Liver (tissue), 8 donors: ENCODE measurements at regions not wholly inside any gene's neighbourhood (a gene's known extent, or its start where the extent isn't known, plus 50 kb on each side); places are given as distances from the start of the nearest gene placed in this dataset.

Experiments used
- DNase-seq: peaks from one replicate; pipeline ENCODE4 v3.0.0-alpha.2; 2017; ENCODE audit warnings: low spot score
- H3K27ac ChIP-seq, 2 donors: one replicate each; pipeline ENCODE4 v1.7.0; 2013; ENCODE audit warnings: inconsistent platforms in 2 of 2, low read length in 2 of 2, control low read depth in 1 of 2, low read depth in 1 of 2, mild to moderate bottlenecking in 1 of 2
- H3K27me3 ChIP-seq, 4 donors: one replicate each; pipeline versions ENCODE4 v1.6.1 to v1.7.0; 2013; ENCODE audit warnings: low read length in 3 of 4, inconsistent platforms in 1 of 4, mild to moderate bottlenecking in 1 of 4, moderate library complexity in 1 of 4; ENCODE audit not compliant: control insufficient read depth in 4 of 4, insufficient read depth in 4 of 4
- H3K36me3 ChIP-seq, 4 donors: one replicate each; pipeline versions ENCODE4 v1.6.1 to v1.7.0; 2013; ENCODE audit warnings: low read length in 3 of 4, mild to moderate bottlenecking in 3 of 4, low read depth in 1 of 4, moderate library complexity in 1 of 4; ENCODE audit not compliant: control insufficient read depth in 4 of 4, insufficient read depth in 3 of 4
- H3K4me1 ChIP-seq, 4 donors: one replicate each; pipeline versions ENCODE4 v1.6.1 to v1.7.0; 2013; ENCODE audit warnings: low read length in 3 of 4, mild to moderate bottlenecking in 3 of 4, moderate library complexity in 1 of 4; ENCODE audit not compliant: control insufficient read depth in 4 of 4, insufficient read depth in 4 of 4
- H3K4me3 ChIP-seq, 3 donors: one replicate each; pipeline versions ENCODE4 v1.6.1 to v1.7.0; 2013; ENCODE audit warnings: low read length in 3 of 3, control low read depth in 1 of 3, low read depth in 1 of 3, mild to moderate bottlenecking in 1 of 3
- H3K9ac ChIP-seq, 2 donors: one replicate each; pipeline ENCODE4 v1.7.0; 2013; ENCODE audit warnings: low read length in 2 of 2, mild to moderate bottlenecking in 2 of 2, moderate library complexity in 2 of 2, control low read depth in 1 of 2, low read depth in 1 of 2
- H3K9me3 ChIP-seq, 4 donors: one replicate each; pipeline versions ENCODE4 v1.6.1 to v1.7.0; 2013; ENCODE audit warnings: low read length in 3 of 4; ENCODE audit not compliant: control insufficient read depth in 4 of 4
- EGR1 ChIP-seq, 2 donors: IDR thresholded peaks; 2 replicates each; pipeline ENCODE4 v1.6.1; 2016 to 2018; ENCODE audit warnings: antibody characterized with exemption in 2 of 2, low read depth in 2 of 2
- FOXA1 ChIP-seq: IDR thresholded peaks from 2 replicates; pipeline ENCODE4 v1.6.1; 2016; ENCODE audit warnings: antibody characterized with exemption
- FOXA2 ChIP-seq: IDR thresholded peaks from 2 replicates; pipeline ENCODE4 v1.6.1; 2016; ENCODE audit warnings: antibody characterized with exemption
- GABPA ChIP-seq, 2 donors: IDR thresholded peaks in 1 of 2; conservative IDR thresholded peaks in 1 of 2; 2 replicates each; pipeline ENCODE4 v1.6.1; 2016; ENCODE audit warnings: antibody characterized with exemption in 2 of 2, mild to moderate bottlenecking in 1 of 2, moderate library complexity in 1 of 2
- HNF4A ChIP-seq, 2 donors: conservative IDR thresholded peaks; 2 replicates each; pipeline ENCODE4 v1.6.1; 2016; ENCODE audit warnings: antibody characterized with exemption in 2 of 2, mild to moderate bottlenecking in 2 of 2
- HNF4G ChIP-seq: IDR thresholded peaks from 2 replicates; pipeline ENCODE4 v1.6.1; 2016; ENCODE audit warnings: antibody characterized with exemption
- JUND ChIP-seq, 2 donors: IDR thresholded peaks; 2 replicates each; pipeline ENCODE4 v1.6.1; 2016; ENCODE audit warnings: antibody characterized with exemption in 2 of 2
- RAD21 ChIP-seq, 2 donors: IDR thresholded peaks; 2 replicates each; pipeline ENCODE4 v1.6.1; 2016; ENCODE audit warnings: antibody characterized with exemption in 2 of 2, mild to moderate bottlenecking in 2 of 2
- RXRA ChIP-seq, 2 donors: IDR thresholded peaks; 2 replicates each; pipeline ENCODE4 v1.6.1; 2017 to 2018; ENCODE audit warnings: antibody characterized with exemption in 2 of 2, mild to moderate bottlenecking in 1 of 2
- SP1 ChIP-seq: IDR thresholded peaks from 2 replicates; pipeline ENCODE4 v1.6.1; 2018; ENCODE audit warnings: antibody characterized with exemption, mild to moderate bottlenecking
- TAF1 ChIP-seq: conservative IDR thresholded peaks from 2 replicates; pipeline ENCODE4 v1.6.1; 2016; ENCODE audit warnings: antibody characterized with exemption, mild to moderate bottlenecking
- YY1 ChIP-seq: IDR thresholded peaks from 2 replicates; pipeline ENCODE4 v1.6.1; 2016; ENCODE audit warnings: antibody characterized with exemption, mild to moderate bottlenecking
- WGBS: extraction: QIAGEN DNeasy Blood & Tissue Kit; methylation state at CpG from one replicate; pipeline ENCODE4 v1.1.7; 2013; 5-methylcytosine and 5-hydroxymethylcytosine counted together
- TF ChIP-seq, protein P1 (sequence below): IDR thresholded peaks from 2 replicates; pipeline ENCODE4 v1.6.1; 2016; ENCODE audit warnings: antibody characterized with exemption
- TF ChIP-seq, protein P2 (sequence below): IDR thresholded peaks from 2 replicates; pipeline ENCODE4 v1.6.1; 2016; ENCODE audit warnings: antibody characterized with exemption
- TF ChIP-seq, protein P3 (sequence below): IDR thresholded peaks from 2 replicates; pipeline ENCODE4 v1.6.1; 2016; ENCODE audit warnings: antibody characterized with exemption, mild to moderate bottlenecking
- TF ChIP-seq, protein P4 (sequence below): fragments of 150-350 bp; IDR thresholded peaks from 2 replicates; pipeline ENCODE4 v1.5.1; 2017; ENCODE audit warnings: improper control_type of control experiment, low read depth, low read length; ENCODE audit not compliant: missing input control
- TF ChIP-seq, protein P5 (sequence below): IDR thresholded peaks from 2 replicates; pipeline ENCODE4 v1.6.1; 2016; ENCODE audit warnings: antibody characterized with exemption
- donor health status: healthy.
- donor health status: healthy.
- donor health status: healthy.
- donor health status: healthy.
- donor health status: healthy.

DNA sequence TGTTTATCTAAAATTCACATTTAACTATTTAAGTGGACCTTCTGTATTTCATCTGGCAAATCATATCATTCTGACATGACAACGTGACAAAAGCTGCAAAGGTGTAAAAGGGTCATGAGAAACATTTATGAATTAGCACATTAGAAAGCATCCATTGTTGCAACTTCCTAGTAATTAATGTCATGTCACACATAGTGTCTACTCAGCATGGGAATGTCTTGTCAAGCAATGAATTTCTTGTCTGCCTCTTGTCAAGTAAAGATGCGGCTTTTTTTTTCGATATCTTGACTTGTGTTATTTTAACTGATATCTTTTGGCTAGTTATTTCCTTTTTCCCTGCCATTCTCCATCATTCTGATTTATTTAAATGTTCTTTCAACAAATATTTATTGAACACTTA, 463.5 kb upstream of the CXorf51B start:
- H3K27ac ChIP-seq, result no peak overlapping the region
- H3K9me3 ChIP-seq, result no peaks in the 10 kb centered on the region
- H3K27me3 ChIP-seq, result no peaks in the 10 kb centered on the region
- TF ChIP-seq SP1, result no peak
- TF ChIP-seq RAD21 (IDR thresholded peaks at IDR 0.05), result no peak
- TF ChIP-seq HNF4A (conservative IDR thresholded peaks at IDR 0.05), result no peak
- no peak for TF ChIP-seq FOXA1
- TF ChIP-seq YY1, result no peak
- no peak for TF ChIP-seq HNF4G
- TF ChIP-seq, protein P1, sequence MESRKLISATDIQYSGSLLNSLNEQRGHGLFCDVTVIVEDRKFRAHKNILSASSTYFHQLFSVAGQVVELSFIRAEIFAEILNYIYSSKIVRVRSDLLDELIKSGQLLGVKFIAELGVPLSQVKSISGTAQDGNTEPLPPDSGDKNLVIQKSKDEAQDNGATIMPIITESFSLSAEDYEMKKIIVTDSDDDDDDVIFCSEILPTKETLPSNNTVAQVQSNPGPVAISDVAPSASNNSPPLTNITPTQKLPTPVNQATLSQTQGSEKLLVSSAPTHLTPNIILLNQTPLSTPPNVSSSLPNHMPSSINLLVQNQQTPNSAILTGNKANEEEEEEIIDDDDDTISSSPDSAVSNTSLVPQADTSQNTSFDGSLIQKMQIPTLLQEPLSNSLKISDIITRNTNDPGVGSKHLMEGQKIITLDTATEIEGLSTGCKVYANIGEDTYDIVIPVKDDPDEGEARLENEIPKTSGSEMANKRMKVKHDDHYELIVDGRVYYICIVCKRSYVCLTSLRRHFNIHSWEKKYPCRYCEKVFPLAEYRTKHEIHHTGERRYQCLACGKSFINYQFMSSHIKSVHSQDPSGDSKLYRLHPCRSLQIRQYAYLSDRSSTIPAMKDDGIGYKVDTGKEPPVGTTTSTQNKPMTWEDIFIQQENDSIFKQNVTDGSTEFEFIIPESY, result no peak
- TF ChIP-seq RXRA (IDR thresholded peaks at IDR 0.05), result no peak
- TF ChIP-seq TAF1, result no peak
- TF ChIP-seq, protein P2, sequence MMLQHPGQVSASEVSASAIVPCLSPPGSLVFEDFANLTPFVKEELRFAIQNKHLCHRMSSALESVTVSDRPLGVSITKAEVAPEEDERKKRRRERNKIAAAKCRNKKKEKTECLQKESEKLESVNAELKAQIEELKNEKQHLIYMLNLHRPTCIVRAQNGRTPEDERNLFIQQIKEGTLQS, result no peak
- TF ChIP-seq, protein P3, sequence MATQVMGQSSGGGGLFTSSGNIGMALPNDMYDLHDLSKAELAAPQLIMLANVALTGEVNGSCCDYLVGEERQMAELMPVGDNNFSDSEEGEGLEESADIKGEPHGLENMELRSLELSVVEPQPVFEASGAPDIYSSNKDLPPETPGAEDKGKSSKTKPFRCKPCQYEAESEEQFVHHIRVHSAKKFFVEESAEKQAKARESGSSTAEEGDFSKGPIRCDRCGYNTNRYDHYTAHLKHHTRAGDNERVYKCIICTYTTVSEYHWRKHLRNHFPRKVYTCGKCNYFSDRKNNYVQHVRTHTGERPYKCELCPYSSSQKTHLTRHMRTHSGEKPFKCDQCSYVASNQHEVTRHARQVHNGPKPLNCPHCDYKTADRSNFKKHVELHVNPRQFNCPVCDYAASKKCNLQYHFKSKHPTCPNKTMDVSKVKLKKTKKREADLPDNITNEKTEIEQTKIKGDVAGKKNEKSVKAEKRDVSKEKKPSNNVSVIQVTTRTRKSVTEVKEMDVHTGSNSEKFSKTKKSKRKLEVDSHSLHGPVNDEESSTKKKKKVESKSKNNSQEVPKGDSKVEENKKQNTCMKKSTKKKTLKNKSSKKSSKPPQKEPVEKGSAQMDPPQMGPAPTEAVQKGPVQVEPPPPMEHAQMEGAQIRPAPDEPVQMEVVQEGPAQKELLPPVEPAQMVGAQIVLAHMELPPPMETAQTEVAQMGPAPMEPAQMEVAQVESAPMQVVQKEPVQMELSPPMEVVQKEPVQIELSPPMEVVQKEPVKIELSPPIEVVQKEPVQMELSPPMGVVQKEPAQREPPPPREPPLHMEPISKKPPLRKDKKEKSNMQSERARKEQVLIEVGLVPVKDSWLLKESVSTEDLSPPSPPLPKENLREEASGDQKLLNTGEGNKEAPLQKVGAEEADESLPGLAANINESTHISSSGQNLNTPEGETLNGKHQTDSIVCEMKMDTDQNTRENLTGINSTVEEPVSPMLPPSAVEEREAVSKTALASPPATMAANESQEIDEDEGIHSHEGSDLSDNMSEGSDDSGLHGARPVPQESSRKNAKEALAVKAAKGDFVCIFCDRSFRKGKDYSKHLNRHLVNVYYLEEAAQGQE, result no peak
- TF ChIP-seq JUND (IDR thresholded peaks at IDR 0.05), result no peak
- no peak for TF ChIP-seq EGR1 (IDR thresholded peaks at IDR 0.05; ENCODE audit: low read depth in 2 of 2)
- no peak for TF ChIP-seq FOXA2
- TF ChIP-seq, protein P4, sequence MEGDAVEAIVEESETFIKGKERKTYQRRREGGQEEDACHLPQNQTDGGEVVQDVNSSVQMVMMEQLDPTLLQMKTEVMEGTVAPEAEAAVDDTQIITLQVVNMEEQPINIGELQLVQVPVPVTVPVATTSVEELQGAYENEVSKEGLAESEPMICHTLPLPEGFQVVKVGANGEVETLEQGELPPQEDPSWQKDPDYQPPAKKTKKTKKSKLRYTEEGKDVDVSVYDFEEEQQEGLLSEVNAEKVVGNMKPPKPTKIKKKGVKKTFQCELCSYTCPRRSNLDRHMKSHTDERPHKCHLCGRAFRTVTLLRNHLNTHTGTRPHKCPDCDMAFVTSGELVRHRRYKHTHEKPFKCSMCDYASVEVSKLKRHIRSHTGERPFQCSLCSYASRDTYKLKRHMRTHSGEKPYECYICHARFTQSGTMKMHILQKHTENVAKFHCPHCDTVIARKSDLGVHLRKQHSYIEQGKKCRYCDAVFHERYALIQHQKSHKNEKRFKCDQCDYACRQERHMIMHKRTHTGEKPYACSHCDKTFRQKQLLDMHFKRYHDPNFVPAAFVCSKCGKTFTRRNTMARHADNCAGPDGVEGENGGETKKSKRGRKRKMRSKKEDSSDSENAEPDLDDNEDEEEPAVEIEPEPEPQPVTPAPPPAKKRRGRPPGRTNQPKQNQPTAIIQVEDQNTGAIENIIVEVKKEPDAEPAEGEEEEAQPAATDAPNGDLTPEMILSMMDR, result no peak
- no peak for TF ChIP-seq GABPA (IDR thresholded peaks at IDR 0.05 in 1 of 2, conservative IDR thresholded peaks at IDR 0.05 in 1 of 2)
- TF ChIP-seq, protein P5, sequence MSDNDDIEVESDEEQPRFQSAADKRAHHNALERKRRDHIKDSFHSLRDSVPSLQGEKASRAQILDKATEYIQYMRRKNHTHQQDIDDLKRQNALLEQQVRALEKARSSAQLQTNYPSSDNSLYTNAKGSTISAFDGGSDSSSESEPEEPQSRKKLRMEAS, result no peak
- H3K9ac ChIP-seq, result no peak overlapping the region
- WGBS, result 79% methylated on average over 3 of the region's 3 CpGs
- no peaks in the 10 kb centered on the region for H3K36me3 ChIP-seq
- H3K4me3 ChIP-seq, result no peak overlapping the region
- H3K4me1 ChIP-seq, result no peaks in the 10 kb centered on the region
- DNase-seq, result no peak

DNA sequence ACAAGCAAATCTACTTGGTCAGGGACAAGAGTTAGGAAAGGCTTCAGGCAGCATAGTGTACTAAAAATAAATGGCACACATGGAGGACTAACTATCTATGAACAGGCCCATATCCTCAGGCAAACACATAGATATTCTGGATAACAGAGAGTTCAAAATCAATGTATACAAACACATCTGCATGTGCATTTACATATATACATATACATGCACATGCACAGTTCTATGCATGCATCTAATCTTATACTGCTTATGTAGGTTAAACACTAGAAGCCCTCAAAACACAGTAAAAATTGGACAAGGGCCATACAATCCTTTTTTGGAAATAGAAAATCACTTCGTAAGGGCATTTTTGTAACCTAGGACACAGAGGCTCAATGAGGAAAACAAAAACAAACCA, 458.0 kb upstream of the CXorf51B start:
- no peaks in the 10 kb centered on the region for H3K36me3 ChIP-seq
- H3K27ac ChIP-seq, result no peak overlapping the region
- no peak for DNase-seq
- no peaks in the 10 kb centered on the region for H3K27me3 ChIP-seq
- H3K4me1 ChIP-seq, result no peaks in the 10 kb centered on the region
- H3K9me3 ChIP-seq, result no peaks in the 10 kb centered on the region
- no peak overlapping the region for H3K4me3 ChIP-seq
- TF ChIP-seq EGR1 (IDR thresholded peaks at IDR 0.05; ENCODE audit: low read depth in 2 of 2) (no peak), TAF1 (no peak), GABPA (IDR thresholded peaks at IDR 0.05 in 1 of 2, conservative IDR thresholded peaks at IDR 0.05 in 1 of 2) (no peak), SP1 (no peak), JUND (IDR thresholded peaks at IDR 0.05) (no peak), FOXA2 (no peak), HNF4G (no peak), FOXA1 (no peak), RXRA (IDR thresholded peaks at IDR 0.05) (no peak), YY1 (no peak), HNF4A (conservative IDR thresholded peaks at IDR 0.05) (no peak)
- TF ChIP-seq, protein P5, result no peak
- TF ChIP-seq, protein P1, result no peak
- TF ChIP-seq, protein P4, result no peak
- WGBS, result 94% methylated on average over 1 of the region's 1 CpG
- H3K9ac ChIP-seq, result no peak overlapping the region
